Activated naive CD8-positive, alpha-beta T cell treated with anti-CD3 and anti-CD28 coated beads, Interleukin-2, amount 50 U/mL, for 24 hours (primary cell): ENCODE measurements at regions not wholly inside any gene's neighbourhood (a gene's known extent, or its start where the extent isn't known, plus 50 kb on each side); places are given as distances from the start of the nearest gene placed in this dataset.

ENCODE experiments used
- ATAC-seq: fragments of 150-1000 bp; cut with Tn5 transposase; one replicate; pipeline ENCODE4 v1.10.0; 2021
- DNase-seq: peaks from one replicate; pipeline ENCODE4 v3.0.0; 2021
- H3K27ac Mint-ChIP-seq: one replicate; pipeline ENCODE4 v1.8.0; 2021; ENCODE audit warnings: mild to moderate bottlenecking, mixed read lengths
- H3K27me3 Mint-ChIP-seq: one replicate; pipeline ENCODE4 v1.8.0; 2021; ENCODE audit warnings: mixed read lengths
- H3K36me3 Mint-ChIP-seq: one replicate; pipeline ENCODE4 v1.8.0; 2021; ENCODE audit warnings: low read depth, mixed read lengths
- H3K4me1 Mint-ChIP-seq: one replicate; pipeline ENCODE4 v1.8.0; 2021; ENCODE audit warnings: mixed read lengths
- H3K4me3 Mint-ChIP-seq: one replicate; pipeline ENCODE4 v1.8.0; 2021; ENCODE audit warnings: mild to moderate bottlenecking, moderate library complexity, mixed read lengths
- H3K9me3 Mint-ChIP-seq: one replicate; pipeline ENCODE4 v1.8.0; 2021; ENCODE audit warnings: mixed read lengths

DNA sequence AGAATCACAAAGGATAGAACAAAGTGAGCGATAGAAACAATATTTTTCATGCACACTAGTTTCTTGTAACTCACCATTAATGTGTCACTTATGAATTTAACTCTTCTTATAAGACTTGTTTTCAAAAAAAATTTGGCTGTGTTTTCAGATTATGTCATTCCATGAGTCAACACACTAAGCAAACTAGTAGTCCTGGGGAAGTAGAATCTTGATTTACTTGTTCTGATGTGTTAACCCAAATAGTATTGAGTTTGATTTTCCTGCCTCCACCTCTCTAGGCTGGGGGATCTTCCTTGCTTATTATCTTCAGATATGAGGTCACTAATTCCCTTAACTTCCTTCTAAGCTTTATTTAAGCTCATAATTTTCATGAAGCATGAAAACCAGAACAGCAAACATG, 151.0 kb upstream of the SEL1L start:
- H3K36me3 Mint-ChIP-seq, result no peaks in the 10 kb centered on the region
- H3K4me1 Mint-ChIP-seq, result no peaks in the 10 kb centered on the region
- H3K9me3 Mint-ChIP-seq, result no peaks in the 10 kb centered on the region
- H3K27ac Mint-ChIP-seq, result no peak overlapping the region
- ATAC-seq (no peak), DNase-seq (no peak)
- peaks cover 4% of the 10 kb centered on the region for H3K27me3 Mint-ChIP-seq
- H3K4me3 Mint-ChIP-seq, result no peak overlapping the region

DNA sequence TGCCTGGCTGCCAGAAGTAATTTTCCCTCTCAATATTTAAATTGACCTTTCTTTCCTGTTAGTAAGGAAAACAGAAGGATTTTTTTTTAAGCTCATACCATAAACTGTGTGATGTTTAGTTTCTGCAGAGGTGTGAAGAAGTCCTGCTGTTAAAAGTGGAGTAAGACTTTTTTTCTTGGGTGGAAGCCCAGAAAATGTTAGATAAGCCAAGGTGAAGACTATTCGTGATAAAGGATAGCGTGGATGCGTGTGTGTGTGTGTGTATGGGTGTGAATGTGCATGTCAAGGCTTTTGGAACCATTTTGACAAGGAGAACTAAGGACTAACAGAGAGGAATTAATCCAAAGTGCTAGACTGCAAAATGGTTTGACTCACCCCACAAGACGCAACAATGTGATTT, 152.9 kb upstream of the SEL1L start:
- Mint-ChIP-seq H3K36me3 (no peaks in the 10 kb centered on the region), H3K9me3 (no peaks in the 10 kb centered on the region), H3K4me3 (no peak overlapping the region), H3K27me3 (no peaks in the 10 kb centered on the region), H3K4me1 (no peaks in the 10 kb centered on the region), H3K27ac (no peak overlapping the region)
- no peak for DNase-seq
- no peak for ATAC-seq

DNA sequence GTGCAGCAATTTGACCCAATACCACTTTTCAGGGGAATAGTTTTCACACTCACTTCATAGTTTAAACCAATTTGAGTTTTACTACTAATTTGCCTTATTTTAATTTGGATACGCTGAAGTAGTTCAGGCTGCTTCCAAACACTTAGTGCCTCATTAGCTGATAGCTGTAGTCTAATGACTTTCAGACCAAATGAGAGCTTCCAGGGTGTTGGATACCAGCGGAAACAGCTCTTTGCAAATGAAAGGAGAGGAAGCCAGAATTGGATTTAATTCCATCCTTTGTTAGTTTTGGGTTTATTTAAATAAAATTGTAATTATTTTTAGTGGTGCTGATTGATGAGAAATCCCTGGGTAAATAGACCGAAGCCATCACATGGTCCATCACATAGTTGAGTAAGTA, 158.3 kb upstream of the SEL1L start:
- ATAC-seq (no peak), DNase-seq (no peak)
- Mint-ChIP-seq H3K27me3 (no peaks in the 10 kb centered on the region), H3K36me3 (no peaks in the 10 kb centered on the region), H3K9me3 (no peaks in the 10 kb centered on the region), H3K4me1 (no peaks in the 10 kb centered on the region), H3K4me3 (no peak overlapping the region), H3K27ac (no peak overlapping the region)

DNA sequence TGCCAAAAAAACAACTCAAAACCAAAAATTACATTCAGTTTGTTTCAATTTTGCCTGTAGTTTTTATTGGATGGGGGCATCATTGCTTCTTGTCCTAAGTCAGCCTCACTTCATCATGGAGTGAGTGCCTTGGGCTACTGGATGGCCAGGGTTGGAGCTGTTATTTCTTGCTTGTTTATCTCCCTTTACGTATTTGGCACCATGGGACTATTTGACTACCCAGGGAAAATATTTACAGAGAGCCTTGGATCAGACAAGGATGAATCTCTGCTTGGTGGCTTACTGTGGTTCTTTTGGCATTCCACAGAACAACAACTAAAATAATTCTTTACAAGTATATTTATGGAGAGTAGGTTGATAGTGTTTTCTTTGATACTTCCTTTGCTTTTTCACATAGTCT, 160.8 kb upstream of the SEL1L start:
- Mint-ChIP-seq H3K4me3 (no peak overlapping the region), H3K36me3 (no peaks in the 10 kb centered on the region), H3K27ac (no peak overlapping the region), H3K27me3 (peaks cover 1% of the 10 kb centered on the region), H3K9me3 (no peaks in the 10 kb centered on the region), H3K4me1 (no peaks in the 10 kb centered on the region)
- DNase-seq (no peak), ATAC-seq (no peak)

DNA sequence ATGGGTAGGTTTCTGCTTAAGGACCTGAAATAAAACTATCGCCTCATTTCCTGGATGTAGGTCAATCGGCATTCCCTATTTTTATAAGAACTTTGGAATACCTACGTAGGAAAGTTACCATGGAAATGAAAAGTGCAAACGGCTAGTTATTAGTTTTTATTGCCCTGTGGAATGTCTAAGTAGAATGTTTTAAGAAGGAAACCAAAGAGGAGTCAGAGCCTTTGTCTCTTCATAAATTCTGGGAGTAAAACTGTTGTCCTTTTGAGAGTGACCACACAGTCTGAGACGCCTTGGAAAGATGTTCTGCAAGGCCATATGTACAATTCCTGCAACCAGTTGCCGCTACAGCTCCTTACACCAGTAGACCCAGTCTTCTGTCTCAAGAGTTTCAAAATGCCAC, 176.0 kb upstream of the SEL1L start:
- Mint-ChIP-seq H3K4me1 (no peaks in the 10 kb centered on the region), H3K9me3 (peaks cover 4% of the 10 kb centered on the region)

DNA sequence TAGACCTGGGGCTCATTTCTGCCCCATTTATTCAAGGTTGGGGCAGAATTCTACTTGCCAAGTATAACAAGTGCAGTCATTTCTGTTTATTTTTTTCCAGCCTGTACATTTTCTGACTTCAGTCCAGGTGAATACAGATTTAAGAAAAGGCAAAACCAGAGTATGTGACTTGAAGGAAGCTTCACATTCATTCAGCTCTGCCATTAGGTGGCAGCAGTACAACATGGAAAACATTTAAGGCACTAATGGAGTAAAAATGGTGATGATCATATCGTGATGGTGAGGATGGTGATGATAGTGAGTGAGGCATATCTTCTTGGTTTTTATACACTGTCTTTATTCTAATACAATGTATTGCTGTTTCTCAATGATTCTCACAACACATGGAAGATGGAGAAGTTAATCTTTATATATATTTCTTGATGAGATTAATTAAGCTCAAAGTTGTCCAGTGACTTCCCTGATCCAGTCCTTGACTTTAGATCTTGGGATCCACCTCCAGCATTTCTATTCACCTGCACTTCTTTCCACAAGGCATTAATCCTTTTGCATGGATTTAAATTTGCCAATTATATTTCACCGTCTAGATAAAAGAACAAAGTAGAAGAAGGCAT, 176.7 kb upstream of the SEL1L start:
- peaks cover 3% of the 10 kb centered on the region for H3K27me3 Mint-ChIP-seq
- H3K9me3 Mint-ChIP-seq, result peaks cover 4% of the 10 kb centered on the region
- H3K36me3 Mint-ChIP-seq, result no peaks in the 10 kb centered on the region
- no peak overlapping the region for H3K4me3 Mint-ChIP-seq
- no peak overlapping the region for H3K27ac Mint-ChIP-seq
- no peak for ATAC-seq
- DNase-seq, result peak; percentile 2
- no peaks in the 10 kb centered on the region for H3K4me1 Mint-ChIP-seq

More for the DNA sequence above, 176.0 kb upstream of the SEL1L start:
- DNase-seq (no peak), ATAC-seq (no peak)
- Mint-ChIP-seq H3K36me3 (no peaks in the 10 kb centered on the region), H3K27ac (no peak overlapping the region), H3K4me3 (no peak overlapping the region), H3K27me3 (peaks cover 3% of the 10 kb centered on the region)

DNA sequence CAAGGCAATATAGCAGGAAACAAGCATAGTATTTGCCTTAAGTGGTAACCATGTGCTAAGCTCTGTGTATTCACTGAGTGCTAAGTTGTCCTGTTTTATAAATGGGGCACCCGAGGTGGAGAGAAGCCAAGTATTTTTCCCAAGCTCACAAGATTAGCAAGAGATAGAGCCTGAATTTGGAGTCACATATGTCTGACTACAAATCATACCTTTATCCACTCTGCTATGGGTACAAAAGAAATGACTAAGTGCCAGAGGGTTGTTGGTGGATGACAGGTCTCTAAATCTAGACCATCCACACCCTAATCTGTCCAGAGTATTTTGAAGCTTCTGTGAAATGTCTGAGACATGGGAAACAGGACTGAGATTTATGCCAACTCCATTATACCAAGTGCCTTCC, 182.1 kb upstream of the SEL1L start:
- no peak for ATAC-seq
- Mint-ChIP-seq H3K36me3 (no peaks in the 10 kb centered on the region), H3K27me3 (no peaks in the 10 kb centered on the region), H3K4me1 (no peaks in the 10 kb centered on the region), H3K4me3 (no peak overlapping the region), H3K27ac (no peak overlapping the region), H3K9me3 (peaks cover 4% of the 10 kb centered on the region)
- no peak for DNase-seq

DNA sequence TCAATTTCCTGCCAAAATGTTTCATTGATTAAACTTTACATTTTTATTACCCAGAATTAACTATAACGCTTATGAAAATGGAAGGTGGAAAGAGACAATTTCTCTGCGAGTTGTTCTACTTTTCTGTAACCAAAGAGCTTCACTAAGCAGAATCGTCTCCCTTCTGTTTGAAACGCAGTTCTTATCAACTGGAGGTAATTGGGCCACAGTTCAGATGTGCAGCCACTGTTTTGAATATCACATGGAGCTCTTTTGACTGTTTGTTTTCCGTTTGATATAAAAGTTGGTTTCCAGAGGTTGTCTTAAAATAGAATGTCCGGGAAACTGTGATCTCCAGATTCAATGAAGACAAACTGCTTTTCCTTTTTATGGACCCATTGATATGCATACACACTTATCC, 183.3 kb upstream of the SEL1L start:
- DNase-seq, result no peak
- Mint-ChIP-seq H3K9me3 (peaks cover 3% of the 10 kb centered on the region), H3K36me3 (no peaks in the 10 kb centered on the region), H3K4me1 (no peaks in the 10 kb centered on the region), H3K27me3 (no peaks in the 10 kb centered on the region), H3K27ac (no peak overlapping the region), H3K4me3 (no peak overlapping the region)
- ATAC-seq, result no peak

DNA sequence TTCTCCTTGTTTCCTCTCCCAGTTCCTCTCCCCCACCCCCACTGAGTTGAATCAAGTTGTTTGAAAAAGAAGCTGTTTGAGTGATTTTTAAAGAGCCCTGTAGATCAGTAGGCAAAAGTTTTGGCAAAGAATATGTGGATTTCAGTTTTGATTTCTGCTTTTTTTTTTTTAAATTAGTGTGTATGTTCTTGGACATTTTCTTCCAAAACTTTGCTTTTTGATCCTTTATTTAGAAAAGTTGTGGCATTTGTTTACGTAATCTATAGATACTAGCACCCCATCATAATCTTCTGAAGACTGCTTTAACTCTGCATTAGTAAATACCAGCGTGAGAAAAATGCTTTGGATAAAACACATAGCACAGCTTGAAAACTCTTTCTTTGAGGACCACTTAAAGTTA, 190.3 kb upstream of the SEL1L start:
- ATAC-seq (no peak), DNase-seq (no peak)
- Mint-ChIP-seq H3K27ac (no peak overlapping the region), H3K27me3 (no peaks in the 10 kb centered on the region), H3K4me1 (no peaks in the 10 kb centered on the region), H3K4me3 (no peak overlapping the region), H3K36me3 (no peaks in the 10 kb centered on the region), H3K9me3 (no peaks in the 10 kb centered on the region)

DNA sequence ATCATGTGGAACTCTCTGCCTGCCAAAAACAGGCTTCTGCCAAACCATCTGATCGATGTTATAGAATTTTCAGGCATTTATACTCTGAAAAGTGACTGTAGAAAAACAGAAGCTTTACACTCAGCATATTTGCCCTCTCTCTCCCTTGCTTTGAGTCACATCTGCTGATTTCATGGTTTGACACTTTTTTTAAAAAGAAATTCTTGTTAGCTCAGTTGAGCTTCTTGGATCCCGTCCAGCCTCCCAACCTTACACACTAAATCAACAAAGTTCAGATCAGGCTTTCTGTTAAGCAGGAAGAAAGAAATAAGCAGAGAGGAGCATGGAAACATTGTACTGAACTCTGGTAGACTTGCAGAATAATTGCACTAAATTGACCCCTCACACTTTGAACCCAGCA, 193.6 kb upstream of the SEL1L start:
- Mint-ChIP-seq H3K4me3 (no peak overlapping the region), H3K4me1 (no peaks in the 10 kb centered on the region), H3K27ac (no peak overlapping the region), H3K9me3 (no peaks in the 10 kb centered on the region), H3K36me3 (no peaks in the 10 kb centered on the region), H3K27me3 (no peaks in the 10 kb centered on the region)
- DNase-seq (no peak), ATAC-seq (no peak)

DNA sequence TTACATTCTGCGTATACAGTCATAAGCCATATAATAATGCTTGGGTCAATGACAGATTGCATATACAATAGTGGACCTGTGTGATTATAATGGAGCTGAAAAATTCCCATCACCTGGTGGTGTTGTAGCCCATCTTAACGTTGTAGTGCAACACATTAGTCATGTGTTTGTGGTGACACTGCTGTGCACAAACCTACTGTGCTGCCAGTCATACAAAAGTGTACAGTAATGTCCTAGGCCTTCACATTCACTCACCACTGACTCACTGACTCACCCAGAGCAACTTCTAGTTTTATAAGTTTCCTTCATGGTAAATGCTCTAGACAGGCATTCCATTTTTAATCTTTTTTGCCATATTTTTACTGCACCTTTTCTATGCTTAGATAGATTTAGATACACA, 194.8 kb upstream of the SEL1L start:
- ATAC-seq, result no peak
- Mint-ChIP-seq H3K36me3 (no peaks in the 10 kb centered on the region), H3K27ac (no peak overlapping the region), H3K9me3 (no peaks in the 10 kb centered on the region), H3K4me1 (no peaks in the 10 kb centered on the region), H3K4me3 (no peak overlapping the region), H3K27me3 (no peaks in the 10 kb centered on the region)
- DNase-seq, result no peak

DNA sequence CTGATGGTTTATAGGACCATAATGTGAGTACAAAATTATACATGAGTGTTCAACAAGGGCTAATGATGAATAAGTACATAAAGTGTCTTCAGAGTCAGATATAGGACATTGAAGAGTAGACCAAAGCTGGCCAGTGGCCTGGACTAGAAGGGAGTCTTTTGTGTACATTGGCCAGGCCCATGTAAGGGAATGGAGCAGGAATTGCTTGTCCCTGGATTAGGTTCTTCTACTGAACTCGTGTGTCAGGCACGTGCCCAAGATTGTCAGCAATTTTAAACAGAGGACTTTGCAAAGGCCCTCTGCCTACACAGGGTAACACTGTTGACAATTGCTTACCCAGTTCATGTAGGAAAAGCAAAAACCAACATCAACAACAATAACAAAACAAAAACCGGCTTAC, 196.0 kb upstream of the SEL1L start:
- Mint-ChIP-seq H3K4me1 (no peaks in the 10 kb centered on the region), H3K9me3 (no peaks in the 10 kb centered on the region), H3K27ac (no peak overlapping the region), H3K4me3 (no peak overlapping the region), H3K36me3 (no peaks in the 10 kb centered on the region), H3K27me3 (no peaks in the 10 kb centered on the region)
- ATAC-seq (no peak), DNase-seq (no peak)

DNA sequence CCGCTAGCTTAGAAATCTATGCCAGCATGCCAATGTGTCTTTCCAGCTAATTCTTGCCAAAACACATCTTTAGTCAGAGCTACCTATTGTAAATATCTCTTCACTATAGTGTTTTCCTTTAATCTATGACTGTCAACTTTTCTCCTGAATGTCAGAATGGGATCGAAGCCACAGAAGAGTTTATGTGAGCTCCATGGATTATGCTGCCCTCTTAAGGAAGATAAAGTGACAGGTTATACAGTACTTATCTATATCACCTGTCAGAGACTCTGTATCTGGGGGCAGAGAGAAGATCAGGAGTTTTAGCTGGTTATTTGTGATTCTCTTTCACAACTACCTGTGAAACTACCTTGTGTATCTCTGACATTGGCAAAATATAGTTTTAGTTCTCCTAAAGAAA, 204.3 kb upstream of the SEL1L start:
- H3K4me1 Mint-ChIP-seq, result no peaks in the 10 kb centered on the region
- H3K36me3 Mint-ChIP-seq, result no peaks in the 10 kb centered on the region
- no peaks in the 10 kb centered on the region for H3K27me3 Mint-ChIP-seq
- H3K9me3 Mint-ChIP-seq, result peaks cover 4% of the 10 kb centered on the region
- DNase-seq (no peak), ATAC-seq (no peak)
- no peak overlapping the region for H3K4me3 Mint-ChIP-seq
- H3K27ac Mint-ChIP-seq, result no peak overlapping the region

DNA sequence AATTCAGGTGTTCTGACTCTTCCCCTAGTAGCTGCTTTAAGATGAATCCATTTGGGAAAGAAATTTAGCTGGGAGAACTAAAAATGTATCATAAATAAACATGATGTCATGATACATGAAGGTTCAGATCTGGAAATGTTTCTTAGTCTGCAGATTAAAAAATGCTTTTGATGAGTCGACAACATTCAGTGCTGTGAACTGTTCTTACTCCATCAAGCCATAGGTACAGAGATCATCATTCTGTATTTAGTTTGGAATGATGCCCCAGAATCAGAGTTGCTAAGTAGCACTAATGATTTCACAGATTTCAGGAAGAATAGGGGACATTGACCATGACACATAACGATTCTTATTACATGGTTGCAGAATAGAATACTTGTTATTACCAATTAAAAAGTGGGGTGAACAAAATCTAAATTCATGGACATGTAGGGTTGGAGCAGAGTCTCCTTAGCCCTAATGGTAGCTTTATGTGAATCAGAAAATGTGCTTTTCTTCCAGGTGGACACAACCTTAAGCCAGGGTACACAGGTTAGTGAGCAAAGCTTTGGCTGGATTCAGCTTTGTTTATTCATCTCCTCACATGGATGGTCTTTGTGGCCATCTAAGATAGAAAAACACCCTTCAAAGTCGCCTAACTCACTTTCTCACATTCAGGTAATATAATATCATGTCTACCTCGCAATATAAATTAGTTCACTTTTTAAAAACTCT, 205.4 kb upstream of the SEL1L start:
- DNase-seq, result no peak
- H3K27ac Mint-ChIP-seq, result no peak overlapping the region
- no peaks in the 10 kb centered on the region for H3K4me1 Mint-ChIP-seq
- no peaks in the 10 kb centered on the region for H3K27me3 Mint-ChIP-seq
- no peak for ATAC-seq
- H3K9me3 Mint-ChIP-seq, result peaks cover 4% of the 10 kb centered on the region
- no peak overlapping the region for H3K4me3 Mint-ChIP-seq
- no peaks in the 10 kb centered on the region for H3K36me3 Mint-ChIP-seq

DNA sequence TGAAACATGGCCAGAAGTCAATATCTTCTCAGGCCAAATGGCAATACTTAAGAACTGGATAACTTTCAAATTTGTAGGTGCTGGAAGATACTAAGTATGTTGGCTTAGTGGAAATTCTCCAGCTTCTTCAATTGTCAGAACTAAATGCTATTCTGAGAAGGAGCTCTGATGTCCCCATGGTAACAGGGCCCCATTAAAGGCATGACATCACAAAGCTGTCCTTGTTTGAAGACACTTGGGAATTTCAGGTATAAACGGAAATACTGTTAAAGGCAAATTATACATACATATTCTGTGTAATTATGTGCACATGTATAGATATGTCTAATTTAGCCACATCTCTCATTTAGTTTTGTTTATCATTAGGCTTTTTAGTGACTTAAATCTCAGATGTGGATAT, 210.0 kb upstream of the SEL1L start:
- no peak for ATAC-seq
- Mint-ChIP-seq H3K4me3 (no peak overlapping the region), H3K4me1 (no peaks in the 10 kb centered on the region), H3K9me3 (no peaks in the 10 kb centered on the region), H3K27me3 (no peaks in the 10 kb centered on the region), H3K27ac (no peak overlapping the region), H3K36me3 (no peaks in the 10 kb centered on the region)
- DNase-seq, result no peak

DNA sequence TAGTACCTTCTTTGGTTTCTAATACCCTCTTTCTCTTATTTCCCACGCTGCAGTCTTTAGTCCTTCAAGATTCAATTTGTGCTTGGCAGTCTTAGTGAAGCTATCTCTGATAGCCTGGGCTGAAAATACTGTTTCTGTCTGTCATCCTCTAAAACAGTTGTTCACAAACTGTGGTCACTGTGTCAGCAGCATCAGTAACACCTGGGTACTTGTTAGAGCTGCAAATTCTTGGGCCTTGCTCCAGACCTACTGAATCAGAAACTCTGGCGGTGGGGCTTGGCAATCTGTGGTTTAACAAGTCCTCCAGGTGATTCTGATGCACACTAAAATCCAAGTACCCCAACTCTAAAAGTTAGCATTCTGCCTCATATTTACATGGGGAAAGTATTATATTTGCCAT, 217.5 kb upstream of the SEL1L start:
- DNase-seq, result no peak
- H3K27me3 Mint-ChIP-seq, result peaks cover 2% of the 10 kb centered on the region
- no peaks in the 10 kb centered on the region for H3K36me3 Mint-ChIP-seq
- no peak for ATAC-seq
- peaks cover 4% of the 10 kb centered on the region for H3K9me3 Mint-ChIP-seq
- H3K27ac Mint-ChIP-seq, result no peak overlapping the region
- no peaks in the 10 kb centered on the region for H3K4me1 Mint-ChIP-seq
- H3K4me3 Mint-ChIP-seq, result no peak overlapping the region
